A673 (cell line): ENCODE measurements at regions not wholly inside any gene's neighbourhood (a gene's known extent, or its start where the extent isn't known, plus 50 kb on each side); places are given as distances from the start of the nearest gene placed in this dataset.

Experiments used
- EZH2 ChIP-seq: fragments of 200-600 bp; sonication (generic); IDR thresholded peaks from 2 replicates; pipeline ENCODE4 v1.6.1; 2017; ENCODE audit warnings: borderline replicate concordance, low read depth, mild to moderate bottlenecking, mixed read lengths, antibody characterized with exemption, low read length; ENCODE audit not compliant: poor library complexity, severe bottlenecking
- TF ChIP-seq, protein P1 (sequence below): fragments of 300-800, 200-600 bp; sonication (generic); conservative IDR thresholded peaks from 2 replicates; pipeline ENCODE4 v1.5.1; 2017; ENCODE audit warnings: low read depth, mild to moderate bottlenecking, antibody characterized with exemption, low read length, moderate library complexity, mixed read lengths

DNA sequence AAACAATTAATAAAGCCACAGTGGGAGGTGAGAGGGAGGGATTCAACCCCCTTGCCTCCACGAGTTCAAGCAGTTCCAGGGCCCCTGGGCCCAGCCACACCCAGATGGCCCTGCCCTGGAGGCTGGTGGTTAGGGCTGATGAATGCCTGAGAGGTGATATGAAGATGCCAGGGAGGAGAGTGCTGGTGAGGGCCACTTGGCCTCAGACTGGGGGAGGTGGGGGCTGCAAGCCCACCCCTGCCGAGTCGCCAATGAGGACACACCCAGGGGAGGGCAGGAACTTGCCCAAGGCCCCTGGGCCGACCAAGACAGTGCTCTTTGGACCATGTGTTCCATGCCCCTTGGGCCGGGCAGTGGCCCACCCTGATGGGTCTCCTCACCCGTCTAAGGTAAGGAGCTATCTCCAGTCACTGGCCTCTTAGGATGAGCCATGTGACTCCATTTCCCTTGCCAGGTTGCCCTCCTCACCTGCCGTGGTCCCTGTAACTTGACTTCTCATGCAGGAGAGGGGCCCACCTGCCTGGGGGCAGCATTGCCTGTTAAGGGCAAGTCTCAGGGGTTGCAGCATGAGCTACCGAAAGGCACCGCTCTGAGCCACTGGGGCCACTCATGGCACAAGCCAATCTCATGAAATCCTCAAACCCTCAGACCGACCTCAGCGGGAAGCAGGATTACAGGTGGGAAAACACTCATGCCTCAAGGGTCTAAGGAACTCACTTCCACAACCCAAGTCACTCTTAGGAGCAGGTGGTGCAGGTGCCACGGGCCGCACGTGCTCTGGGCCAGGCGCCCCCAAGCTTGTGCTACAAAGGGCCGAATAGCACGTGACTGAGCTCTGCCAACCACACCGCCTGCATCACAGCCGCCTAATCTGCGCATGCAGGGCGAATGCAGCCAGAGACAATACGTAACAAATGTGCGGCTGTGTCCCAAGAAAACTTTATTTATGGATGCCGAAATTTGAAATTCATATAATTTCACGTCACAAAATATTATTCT is 147.4 kb upstream of the MLN start:
- TF ChIP-seq, protein P1, sequence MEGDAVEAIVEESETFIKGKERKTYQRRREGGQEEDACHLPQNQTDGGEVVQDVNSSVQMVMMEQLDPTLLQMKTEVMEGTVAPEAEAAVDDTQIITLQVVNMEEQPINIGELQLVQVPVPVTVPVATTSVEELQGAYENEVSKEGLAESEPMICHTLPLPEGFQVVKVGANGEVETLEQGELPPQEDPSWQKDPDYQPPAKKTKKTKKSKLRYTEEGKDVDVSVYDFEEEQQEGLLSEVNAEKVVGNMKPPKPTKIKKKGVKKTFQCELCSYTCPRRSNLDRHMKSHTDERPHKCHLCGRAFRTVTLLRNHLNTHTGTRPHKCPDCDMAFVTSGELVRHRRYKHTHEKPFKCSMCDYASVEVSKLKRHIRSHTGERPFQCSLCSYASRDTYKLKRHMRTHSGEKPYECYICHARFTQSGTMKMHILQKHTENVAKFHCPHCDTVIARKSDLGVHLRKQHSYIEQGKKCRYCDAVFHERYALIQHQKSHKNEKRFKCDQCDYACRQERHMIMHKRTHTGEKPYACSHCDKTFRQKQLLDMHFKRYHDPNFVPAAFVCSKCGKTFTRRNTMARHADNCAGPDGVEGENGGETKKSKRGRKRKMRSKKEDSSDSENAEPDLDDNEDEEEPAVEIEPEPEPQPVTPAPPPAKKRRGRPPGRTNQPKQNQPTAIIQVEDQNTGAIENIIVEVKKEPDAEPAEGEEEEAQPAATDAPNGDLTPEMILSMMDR = no peak
- no peak for TF ChIP-seq EZH2
